Ascending aorta (tissue), 2 donors: ENCODE measurements at regions not wholly inside any gene's neighbourhood (a gene's known extent, or its start where the extent isn't known, plus 50 kb on each side); places are given as distances from the start of the nearest gene placed in this dataset.

Experiments used
- DNase-seq, 2 donors: peaks; one replicate each; pipeline ENCODE4 v3.0.0-alpha.2; 2019; ENCODE audit warnings: low spot score in 2 of 2
- H3K27ac ChIP-seq, 2 donors: fragments of 200-600 bp; sonication (generic); one replicate each; pipeline ENCODE4 v1.5.1; 2016 to 2017; ENCODE audit warnings: mild to moderate bottlenecking in 1 of 2
- H3K27me3 ChIP-seq: fragments of 200-600 bp; sonication (generic); one replicate; pipeline ENCODE4 v1.5.1; 2017
- H3K36me3 ChIP-seq, 2 donors: fragments of 200-600 bp; sonication (generic); one replicate each; pipeline ENCODE4 v1.5.1; 2016
- H3K4me1 ChIP-seq, 2 donors: fragments of 200-600 bp; sonication (generic); one replicate each; pipeline ENCODE4 v1.5.1; 2016 to 2017; ENCODE audit warnings: mild to moderate bottlenecking in 1 of 2
- H3K4me3 ChIP-seq, 2 donors: fragments of 200-600 bp; sonication (generic); one replicate each; pipeline ENCODE4 v1.5.1; 2016 to 2017; ENCODE audit warnings: mild to moderate bottlenecking in 1 of 2
- H3K9me3 ChIP-seq, 2 donors: fragments of 200-600 bp; sonication (generic); one replicate each; pipeline ENCODE4 v1.5.1; 2016
- intact Hi-C: fragments of 100-400 bp; cut with DNase I; formaldehyde crosslinking; loops from one replicate; pipeline ENCODE4 v1.15.1; 2023
- TF ChIP-seq, protein P1 (sequence below), 3 experiments: fragments of 200-600 bp in 2 of 3; fragments of 450-650 bp in 1 of 3; sonication (generic) in 2 of 3; IDR thresholded peaks; one replicate each; pipeline ENCODE4 v1.5.1; 2016 to 2019; ENCODE audit warnings: antibody characterized with exemption in 3 of 3, mild to moderate bottlenecking in 1 of 3, moderate library complexity in 1 of 3

GRCh38 chr18:25875551-25876240 lies 214.7 kb downstream of the SS18 start:
- intact Hi-C loops, result no loop called here
- Histone ChIP-seq H3K9me3 (no peaks in the 10 kb centered on the region), H3K27me3 (no peaks in the 10 kb centered on the region), H3K4me1 (no peaks in the 10 kb centered on the region), H3K36me3 (no peaks in the 10 kb centered on the region), H3K27ac (no peak overlapping the region), H3K4me3 (no peak overlapping the region)
- no peak for DNase-seq
- TF ChIP-seq, protein P1, sequence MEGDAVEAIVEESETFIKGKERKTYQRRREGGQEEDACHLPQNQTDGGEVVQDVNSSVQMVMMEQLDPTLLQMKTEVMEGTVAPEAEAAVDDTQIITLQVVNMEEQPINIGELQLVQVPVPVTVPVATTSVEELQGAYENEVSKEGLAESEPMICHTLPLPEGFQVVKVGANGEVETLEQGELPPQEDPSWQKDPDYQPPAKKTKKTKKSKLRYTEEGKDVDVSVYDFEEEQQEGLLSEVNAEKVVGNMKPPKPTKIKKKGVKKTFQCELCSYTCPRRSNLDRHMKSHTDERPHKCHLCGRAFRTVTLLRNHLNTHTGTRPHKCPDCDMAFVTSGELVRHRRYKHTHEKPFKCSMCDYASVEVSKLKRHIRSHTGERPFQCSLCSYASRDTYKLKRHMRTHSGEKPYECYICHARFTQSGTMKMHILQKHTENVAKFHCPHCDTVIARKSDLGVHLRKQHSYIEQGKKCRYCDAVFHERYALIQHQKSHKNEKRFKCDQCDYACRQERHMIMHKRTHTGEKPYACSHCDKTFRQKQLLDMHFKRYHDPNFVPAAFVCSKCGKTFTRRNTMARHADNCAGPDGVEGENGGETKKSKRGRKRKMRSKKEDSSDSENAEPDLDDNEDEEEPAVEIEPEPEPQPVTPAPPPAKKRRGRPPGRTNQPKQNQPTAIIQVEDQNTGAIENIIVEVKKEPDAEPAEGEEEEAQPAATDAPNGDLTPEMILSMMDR (IDR thresholded peaks at IDR 0.05), result no peak

- TF ChIP-seq, protein P1 (IDR thresholded peaks at IDR 0.05), result no peak
- Histone ChIP-seq H3K36me3 (no peaks in the 10 kb centered on the region), H3K4me1 (no peaks in the 10 kb centered on the region), H3K4me3 (no peak overlapping the region), H3K27me3 (no peaks in the 10 kb centered on the region), H3K27ac (no peak overlapping the region), H3K9me3 (no peaks in the 10 kb centered on the region)
- no peak for DNase-seq
- intact Hi-C loops, result no loop called here
Observed at GRCh38 chr18:25873833-25874232, 216.6 kb downstream of the SS18 start.

DNA sequence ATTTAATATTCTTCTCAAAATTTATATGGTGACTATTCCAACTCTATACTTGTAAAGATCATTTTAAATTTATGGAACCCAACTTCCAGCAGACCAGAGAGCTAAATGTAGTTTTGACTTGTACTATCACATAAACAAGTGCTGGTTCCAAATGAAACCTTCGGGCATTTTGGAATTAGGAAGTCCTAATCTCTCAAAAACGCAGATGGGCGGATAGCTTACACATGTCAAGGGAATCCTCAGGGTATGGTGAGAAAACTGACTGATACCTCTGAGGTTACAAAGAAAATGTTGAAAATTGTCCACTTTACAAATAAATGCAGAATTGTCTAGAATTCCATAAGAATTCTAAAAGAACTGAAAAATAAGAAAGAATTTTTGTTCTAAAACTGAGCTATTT lies 224.1 kb downstream of the SS18 start:
- Histone ChIP-seq H3K9me3 (no peaks in the 10 kb centered on the region), H3K27me3 (no peaks in the 10 kb centered on the region), H3K4me1 (no peaks in the 10 kb centered on the region), H3K4me3 (no peak overlapping the region), H3K36me3 (no peaks in the 10 kb centered on the region), H3K27ac (no peak overlapping the region)
- TF ChIP-seq, protein P1 (IDR thresholded peaks at IDR 0.05), result no peak
- no peak for DNase-seq
- intact Hi-C loops, result no loop called here

DNA sequence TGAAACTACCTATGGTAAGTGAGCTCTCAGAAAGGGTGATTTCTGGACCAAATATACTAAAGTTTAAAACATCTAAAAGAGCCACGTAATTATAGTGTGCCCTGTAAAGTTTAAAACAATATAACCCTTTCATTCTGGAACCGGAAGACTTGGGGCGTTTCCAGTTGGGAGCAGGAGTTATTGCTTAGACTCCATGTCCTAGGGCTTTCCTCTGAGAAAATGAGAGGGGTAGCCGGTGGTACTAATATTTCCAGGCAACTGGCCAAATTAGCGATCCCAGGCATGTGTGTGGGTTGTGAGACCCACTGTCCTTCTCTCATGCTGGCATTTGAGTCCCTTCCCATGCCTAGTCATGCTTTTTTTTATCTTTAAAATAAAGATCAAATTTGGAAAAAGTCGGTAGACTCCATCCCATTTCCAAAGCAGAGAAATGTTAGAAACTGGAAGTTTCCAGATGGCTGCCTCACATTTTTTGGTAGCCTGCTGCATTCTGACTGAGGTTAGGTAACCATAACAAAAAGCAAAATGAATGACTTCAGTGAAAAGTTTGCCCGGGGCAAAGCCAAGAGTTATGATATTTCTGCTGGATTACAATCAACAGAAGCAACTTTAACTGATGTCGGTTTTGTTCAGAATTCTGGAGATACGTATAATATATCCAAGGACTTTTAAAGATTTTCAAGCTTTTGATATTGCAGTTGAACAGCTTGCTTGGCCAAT lies 227.4 kb downstream of the SS18 start:
- DNase-seq, result no peak
- H3K27ac ChIP-seq, result no peak overlapping the region
- H3K4me1 ChIP-seq, result no peaks in the 10 kb centered on the region
- H3K4me3 ChIP-seq, result peak overlapping the region in 1 of 2 donors; percentile 16
- TF ChIP-seq, protein P1 (IDR thresholded peaks at IDR 0.05), result no peak
- H3K9me3 ChIP-seq, result no peaks in the 10 kb centered on the region
- intact Hi-C loops, result no loop called here
- no peaks in the 10 kb centered on the region for H3K36me3 ChIP-seq
- H3K27me3 ChIP-seq, result no peaks in the 10 kb centered on the region

- Histone ChIP-seq H3K9me3 (no peaks in the 10 kb centered on the region), H3K36me3 (no peaks in the 10 kb centered on the region), H3K4me1 (no peaks in the 10 kb centered on the region), H3K27ac (no peak overlapping the region), H3K27me3 (no peaks in the 10 kb centered on the region), H3K4me3 (no peak overlapping the region)
- TF ChIP-seq, protein P1 (IDR thresholded peaks at IDR 0.05), result no peak
- no peak for DNase-seq
- intact Hi-C loops, result no loop called here
Observed at GRCh38 chr18:25853691-25854433, 236.6 kb downstream of the SS18 start.
